ENCODE measurements at regions not wholly inside any gene's neighbourhood (a gene's known extent, or its start where the extent isn't known, plus 50 kb on each side); places are given as distances from the start of the nearest gene placed in this dataset.
A peak's percentile ranks its signal among the peaks of the same experiment; 100 is the strongest.

GRCh38 chr7:34277803-34278199, 372.5 kb downstream of the BMPER start:
- H3F3A ChIP-seq (replicated peaks; ENCODE audit: low read depth) = no peaks in the 10 kb centered on the region
- H3K4me3 Mint-ChIP-seq = no peak overlapping the region
- peaks cover 16% of the 10 kb centered on the region for H3K36me3 Mint-ChIP-seq (ENCODE audit: low read depth)
- no peaks in the 10 kb centered on the region for H3K27me3 Mint-ChIP-seq (ENCODE audit: insufficient read depth, low read depth, poor library complexity)
- H3K9me2 ChIP-seq (ENCODE audit: insufficient read depth) = peaks cover 7% of the 10 kb centered on the region; the same call in 1 of the 2 replicates
- H3K4me2 ChIP-seq = no peak overlapping the region
- H3K9me3 Mint-ChIP-seq = peaks cover 20% of the 10 kb centered on the region
- no peak overlapping the region; the same call in 1 of the 2 replicates for H2AFZ ChIP-seq
- ATAC-seq (no peak), DNase-seq (ENCODE audit: low spot score) (no peak)
- 0 out of 3 replicates have a peak, but pooled peaks cover 3% of the 10 kb centered on the region for H3K4me1 Mint-ChIP-seq
- H3K36me3 ChIP-seq (ENCODE audit: insufficient read depth) = no peaks in the 10 kb centered on the region; the same call in 1 of the 2 replicates
- TF ChIP-seq STAT1 (IDR thresholded peaks at IDR 0.05; ENCODE audit: unreplicated experiment) = no peak
- no peak for TF ChIP-seq CTCF (conservative IDR thresholded peaks at IDR 0.05; ENCODE audit: low read depth in 2 of 2)
- TF ChIP-seq REST (IDR thresholded peaks at IDR 0.05; ENCODE audit: unreplicated experiment) = no peak
- no peak for TF ChIP-seq ZNF114 (CRISPR knock-in tag; IDR thresholded peaks at IDR 0.05)
- TF ChIP-seq ZNF331 (CRISPR knock-in tag; IDR thresholded peaks at IDR 0.05; ENCODE audit: low read depth) = no peak
- TF ChIP-seq ETS1 (IDR thresholded peaks at IDR 0.05) = no peak
- H3K79me2 ChIP-seq (replicated peaks; ENCODE audit: insufficient read depth) = no peaks in the 10 kb centered on the region
- no peak overlapping the region for H3K4me3 ChIP-seq
- H3K4me1 ChIP-seq (ENCODE audit: insufficient read depth) = no peaks in the 10 kb centered on the region
- no peaks in the 10 kb centered on the region for H4K20me1 ChIP-seq (replicated peaks; ENCODE audit: insufficient read depth)
- no peak overlapping the region for H3K27ac Mint-ChIP-seq
- H3K27ac ChIP-seq (ENCODE audit: low read depth) = no peak overlapping the region
- no peaks in the 10 kb centered on the region for H3K27me3 ChIP-seq (ENCODE audit: insufficient read depth)

- no peak overlapping the region for H3K27ac ChIP-seq (ENCODE audit: low read depth)
- 0 out of 3 replicates have a peak, but pooled peaks cover 3% of the 10 kb centered on the region for H3K4me1 Mint-ChIP-seq
- H3K9me3 Mint-ChIP-seq = peaks cover 37% of the 10 kb centered on the region
- TF ChIP-seq POLR2AphosphoS5 (IDR thresholded peaks at IDR 0.05; ENCODE audit: low read depth) (no peak), CTCF (conservative IDR thresholded peaks at IDR 0.05; ENCODE audit: low read depth in 2 of 2) (peak; percentile 48 to 57)
- H3K4me3 ChIP-seq = no peak overlapping the region
- no peaks in the 10 kb centered on the region for H3K4me1 ChIP-seq (ENCODE audit: insufficient read depth)
- no peaks in the 10 kb centered on the region for H3K9me2 ChIP-seq (ENCODE audit: insufficient read depth)
- no peaks in the 10 kb centered on the region for H3K79me2 ChIP-seq (replicated peaks; ENCODE audit: insufficient read depth)
- peak; percentile 24 for DNase-seq (ENCODE audit: low spot score)
- H3K27me3 ChIP-seq (ENCODE audit: insufficient read depth) = no peaks in the 10 kb centered on the region
- H3F3A ChIP-seq (replicated peaks; ENCODE audit: low read depth) = no peaks in the 10 kb centered on the region
- H3K27me3 Mint-ChIP-seq (ENCODE audit: insufficient read depth, low read depth, poor library complexity) = no peaks in the 10 kb centered on the region
- H3K27ac Mint-ChIP-seq = no peak overlapping the region
- no peaks in the 10 kb centered on the region; the same call in 1 of the 2 replicates for H3K36me3 ChIP-seq (ENCODE audit: insufficient read depth)
- peaks cover 28% of the 10 kb centered on the region for H3K36me3 Mint-ChIP-seq (ENCODE audit: low read depth)
- ATAC-seq = no peak
- H2AFZ ChIP-seq = no peak overlapping the region
- H4K20me1 ChIP-seq (replicated peaks; ENCODE audit: insufficient read depth) = no peaks in the 10 kb centered on the region
- no peak overlapping the region for H3K4me2 ChIP-seq
- H3K4me3 Mint-ChIP-seq = no peak overlapping the region
Measured at GRCh38 chr7:34281260-34281659, 375.9 kb downstream of the BMPER start.

Data from GM23338 (cell line).